CD4-positive, alpha-beta T cell (primary cell): ENCODE measurements at regions not wholly inside any gene's neighbourhood (a gene's known extent, or its start where the extent isn't known, plus 50 kb on each side); places are given as distances from the start of the nearest gene placed in this dataset.

Experiments
- ATAC-seq: fragments of 200-7000 bp; cut with Tn5 transposase; one replicate; pipeline ENCODE4 v1.10.0; 2022; ENCODE audit warnings: mild to moderate bottlenecking; ENCODE audit not compliant: poor library complexity
- CTCF ChIA-PET: fragments of 350-600 bp; sonication (Branson Sonifier 250); formaldehyde crosslinking; loops from one replicate; lab custom pipeline; 2021; ENCODE audit warnings: antibody characterized with exemption, inconsistent platforms; lab: Charles Lee
- POLR2A ChIA-PET: fragments of 350-600 bp; sonication (Branson Sonifier 250); formaldehyde crosslinking; loops from one replicate; lab custom pipeline; 2021; ENCODE audit warnings: antibody characterized with exemption, inconsistent platforms; lab: Charles Lee
- DNase-seq, 14 experiments: peaks; one replicate each; pipeline ENCODE4 v3.0.0-alpha.2; 2013 to 2020; ENCODE audit warnings: mixed read lengths in 2 of 14
- H3K27ac ChIP-seq, 2 donors: one replicate each; pipeline versions ENCODE4 v1.5.1 to v1.7.0; 2013; ENCODE audit warnings: low read length in 2 of 2, low read depth in 1 of 2, mild to moderate bottlenecking in 1 of 2
- H3K27me3 ChIP-seq, 2 experiments: 1 replicate in 1 of 2; 2 replicates in 1 of 2; pipeline versions ENCODE4 v1.6.1 to v1.7.0; 2013; ENCODE audit warnings: low read length in 2 of 2, control low read depth in 1 of 2, mild to moderate bottlenecking in 1 of 2, moderate library complexity in 1 of 2; ENCODE audit not compliant: insufficient read depth in 2 of 2, control insufficient read depth in 1 of 2
- H3K36me3 ChIP-seq: one replicate; pipeline ENCODE4 v1.6.1; 2013; ENCODE audit warnings: low read length, control low read depth; ENCODE audit not compliant: insufficient read depth
- H3K4me1 ChIP-seq: one replicate; pipeline ENCODE4 v1.6.1; 2013; ENCODE audit warnings: low read length, control low read depth; ENCODE audit not compliant: insufficient read depth
- H3K4me3 ChIP-seq: one replicate; pipeline ENCODE4 v1.5.1; 2013; ENCODE audit warnings: mild to moderate bottlenecking, low read length, moderate library complexity
- H3K9me3 ChIP-seq, 2 experiments: 1 replicate in 1 of 2; 2 replicates in 1 of 2; pipeline versions ENCODE4 v1.6.1 to v1.7.0; 2013; ENCODE audit warnings: low read length in 2 of 2, mild to moderate bottlenecking in 2 of 2, control low read depth in 1 of 2, moderate library complexity in 1 of 2; ENCODE audit not compliant: control insufficient read depth in 1 of 2, insufficient read depth in 1 of 2
- H3K27ac Mint-ChIP-seq: one replicate; pipeline ENCODE4 v1.8.0; 2020; ENCODE audit warnings: mixed read lengths
- H3K27me3 Mint-ChIP-seq: one replicate; pipeline ENCODE4 v1.8.0; 2021; ENCODE audit warnings: mixed read lengths
- H3K36me3 Mint-ChIP-seq: one replicate; pipeline ENCODE4 v1.8.0; 2021; ENCODE audit warnings: low read depth, mixed read lengths
- H3K4me1 Mint-ChIP-seq: one replicate; pipeline ENCODE4 v1.8.0; 2021; ENCODE audit warnings: low read depth, mixed read lengths
- H3K4me3 Mint-ChIP-seq: one replicate; pipeline ENCODE4 v1.8.0; 2020; ENCODE audit warnings: mild to moderate bottlenecking, mixed read lengths
- H3K9me3 Mint-ChIP-seq: one replicate; pipeline ENCODE4 v1.8.0; 2020; ENCODE audit warnings: mixed read lengths
- CTCF ChIP-seq: fragments of 200-600 bp; IDR thresholded peaks from one replicate; pipeline ENCODE4 v1.8.0; 2022; ENCODE audit warnings: antibody characterized with exemption, mild to moderate bottlenecking
- intact Hi-C, 2 experiments: fragments of 100-400 bp; cut with DNase I in 1 of 2; cut with micrococcal nuclease in 1 of 2; formaldehyde crosslinking; loops; one replicate each; pipeline versions ENCODE4 v1.15.1 to v1.9.0; 2023 to 2025; cut with DNase I, micrococcal nuclease

DNA sequence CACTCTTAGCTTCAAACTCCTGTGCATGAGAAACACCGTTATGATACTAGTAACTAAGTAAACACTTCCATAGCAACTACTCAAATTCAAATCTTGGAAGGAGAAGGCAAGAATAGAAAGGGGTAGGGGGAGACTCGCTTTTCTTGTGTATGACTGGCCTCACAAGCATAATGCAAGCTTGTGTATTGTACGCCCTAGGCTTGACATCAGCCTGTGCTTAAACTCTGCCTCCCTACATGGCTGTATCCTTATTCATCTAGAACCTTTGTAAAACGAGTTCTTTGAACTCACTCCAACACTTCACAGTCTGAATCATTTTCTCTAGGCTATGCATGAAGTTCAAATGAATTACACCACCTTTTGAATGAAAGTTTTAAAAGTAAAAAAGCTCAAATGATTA is 1071.2 kb upstream of the ADGRL3 start:
- no peak overlapping the region for H3K27ac ChIP-seq
- no peaks in the 10 kb centered on the region for H3K27me3 ChIP-seq
- DNase-seq (no peak), ATAC-seq (no peak)
- ChIA-PET POLR2A (no interaction called here), CTCF (interaction anchor here (0.8 kb wide), 1 partner anchor 9 kb away, joined by 3 read pairs; no protein-coding TSS in a partner anchor)
- H3K9me3 ChIP-seq = no peaks in the 10 kb centered on the region
- H3K4me1 Mint-ChIP-seq = no peaks in the 10 kb centered on the region
- no peaks in the 10 kb centered on the region for H3K27me3 Mint-ChIP-seq
- peaks cover 1% of the 10 kb centered on the region for H3K9me3 Mint-ChIP-seq
- no peaks in the 10 kb centered on the region for H3K4me1 ChIP-seq
- H3K27ac Mint-ChIP-seq = no peak overlapping the region
- no peak for TF ChIP-seq CTCF
- H3K4me3 Mint-ChIP-seq = no peak overlapping the region
- no peak overlapping the region for H3K4me3 ChIP-seq
- intact Hi-C loops = no loop called here
- H3K36me3 Mint-ChIP-seq = no peaks in the 10 kb centered on the region
- H3K36me3 ChIP-seq = no peaks in the 10 kb centered on the region

DNA sequence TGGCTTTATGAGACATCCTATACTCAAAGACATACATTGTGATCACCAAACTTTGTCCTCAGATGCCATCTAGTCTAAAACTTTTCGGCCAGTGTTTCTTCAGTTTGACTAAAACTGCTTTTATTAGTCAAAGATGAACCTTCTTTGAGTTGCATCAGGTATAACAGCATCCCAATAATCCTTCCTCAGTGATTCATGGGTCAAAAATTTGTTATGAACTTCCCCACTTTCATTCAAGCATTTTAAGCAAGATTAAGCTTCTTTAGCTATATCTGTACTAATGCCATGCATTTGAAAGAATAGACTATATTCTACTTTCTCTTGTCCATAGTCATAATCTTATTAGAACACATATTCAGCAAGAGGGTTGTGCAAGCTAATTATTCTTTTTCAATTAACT is 1070.4 kb upstream of the ADGRL3 start:
- Mint-ChIP-seq H3K36me3 (no peaks in the 10 kb centered on the region), H3K4me1 (no peaks in the 10 kb centered on the region)
- no peak for ATAC-seq

GRCh38 chr4:60133375-60133774 is 1066.8 kb upstream of the ADGRL3 start:
- TF ChIP-seq CTCF = no peak
- H3K9me3 ChIP-seq = peaks cover 0 to 5% of the 10 kb centered on the region in 2 experiments
- no peaks in the 10 kb centered on the region for H3K36me3 ChIP-seq
- ChIA-PET POLR2A (no interaction called here), CTCF (no interaction called here)
- no peak overlapping the region for H3K27ac Mint-ChIP-seq
- H3K4me1 Mint-ChIP-seq = no peaks in the 10 kb centered on the region
- H3K27me3 Mint-ChIP-seq = no peaks in the 10 kb centered on the region
- no peak overlapping the region for H3K27ac ChIP-seq
- intact Hi-C loops = no loop called here
- no peak overlapping the region for H3K4me3 Mint-ChIP-seq
- no peak overlapping the region for H3K4me3 ChIP-seq
- DNase-seq (no peak), ATAC-seq (no peak)
- no peaks in the 10 kb centered on the region for H3K36me3 Mint-ChIP-seq
- H3K9me3 Mint-ChIP-seq = peaks cover 3% of the 10 kb centered on the region
- H3K27me3 ChIP-seq = no peaks in the 10 kb centered on the region
- no peaks in the 10 kb centered on the region for H3K4me1 ChIP-seq

More for the DNA sequence above, 1070.4 kb upstream of the ADGRL3 start:
- no peak overlapping the region for H3K27ac ChIP-seq
- H3K4me1 ChIP-seq = no peaks in the 10 kb centered on the region
- Mint-ChIP-seq H3K4me3 (no peak overlapping the region), H3K9me3 (peaks cover 1% of the 10 kb centered on the region), H3K27ac (no peak overlapping the region), H3K27me3 (no peaks in the 10 kb centered on the region)
- POLR2A ChIA-PET = no interaction called here
- H3K36me3 ChIP-seq = no peaks in the 10 kb centered on the region
- intact Hi-C loops = no loop called here
- H3K4me3 ChIP-seq = no peak overlapping the region
- no peaks in the 10 kb centered on the region for H3K9me3 ChIP-seq
- DNase-seq = no peak
- CTCF ChIA-PET = no interaction called here
- H3K27me3 ChIP-seq = no peaks in the 10 kb centered on the region
- TF ChIP-seq CTCF = no peak
